GM19043 (cell line): ENCODE measurements at regions not wholly inside any gene's neighbourhood (a gene's known extent, or its start where the extent isn't known, plus 50 kb on each side); places are given as distances from the start of the nearest gene placed in this dataset.
A peak's percentile ranks its signal among the peaks of the same experiment; 100 is the strongest.
"Not testable (repeated sequence)": the region's sequence is repeated elsewhere in the genome, so short reads cannot be mapped to it uniquely, and the experiment has no call there.

Experiments used
- ATAC-seq: cut with Tn5 transposase; IDR thresholded peaks from one replicate; pipeline ENCODE4 v1.9.1; 2021; ENCODE audit warnings: low read depth; ENCODE audit not compliant: unreplicated experiment

GRCh38 chrX:101823236-101823635 is 108.6 kb downstream of the ZMAT1 start:
- no peak for ATAC-seq

GRCh38 chrX:101817739-101818138 is 114.1 kb downstream of the ZMAT1 start:
- not testable (repeated sequence) for ATAC-seq

GRCh38 chrX:101813200-101813599 is 118.6 kb downstream of the ZMAT1 start:
- ATAC-seq: no peak

- ATAC-seq: no peak
Measured at GRCh38 chrX:101803451-101803850, 128.4 kb downstream of the ZMAT1 start.

GRCh38 chrX:101799387-101799786 is 132.4 kb downstream of the ZMAT1 start:
- peak; percentile 99 for ATAC-seq

- ATAC-seq: no peak
Measured at GRCh38 chrX:101787934-101788333, 128.3 kb upstream of the ARMCX2 start.

- ATAC-seq: no peak
Measured at GRCh38 chrX:101785142-101785541, 125.5 kb upstream of the ARMCX2 start.

GRCh38 chrX:101780421-101780820 is 120.8 kb upstream of the ARMCX2 start:
- not testable (repeated sequence) for ATAC-seq

GRCh38 chrX:101774340-101774739 is 114.7 kb upstream of the ARMCX2 start:
- ATAC-seq: peak; percentile 99

- no peak for ATAC-seq
Measured at GRCh38 chrX:101764538-101764937, 104.9 kb upstream of the ARMCX2 start.

- ATAC-seq: peak; percentile 72
Measured at GRCh38 chrX:101759000-101759399, 99.3 kb upstream of the ARMCX2 start.

GRCh38 chrX:101750744-101751143 is 91.1 kb upstream of the ARMCX2 start:
- ATAC-seq: no peak

- no peak for ATAC-seq
Measured at GRCh38 chrX:101749436-101749835, 89.8 kb upstream of the ARMCX2 start.

GRCh38 chrX:101745046-101745445 is 85.4 kb upstream of the ARMCX2 start:
- no peak for ATAC-seq

- no peak for ATAC-seq
Measured at GRCh38 chrX:101744085-101744484, 84.4 kb upstream of the ARMCX2 start.

GRCh38 chrX:101740642-101741041 is 81.0 kb upstream of the ARMCX2 start:
- ATAC-seq: no peak

GRCh38 chrX:101738867-101739266 is 79.2 kb upstream of the ARMCX2 start:
- not testable (repeated sequence) for ATAC-seq

- not testable (repeated sequence) for ATAC-seq
Measured at GRCh38 chrX:101738411-101738810, 78.8 kb upstream of the ARMCX2 start.

GRCh38 chrX:101736651-101737050 is 77.0 kb upstream of the ARMCX2 start:
- no peak for ATAC-seq

GRCh38 chrX:101732870-101733269 is 73.2 kb upstream of the ARMCX2 start:
- ATAC-seq: no peak

- ATAC-seq: no peak
Measured at GRCh38 chrX:101729986-101730385, 70.3 kb upstream of the ARMCX2 start.
